T-cell (primary cell): ENCODE measurements at regions not wholly inside any gene's neighbourhood (a gene's known extent, or its start where the extent isn't known, plus 50 kb on each side); places are given as distances from the start of the nearest gene placed in this dataset.

Experiments
- ATAC-seq, 4 experiments: fragments of 200-7000 bp in 3 of 4; fragments of 150-1000 bp in 1 of 4; cut with Tn5 transposase; replicated peaks in 1 of 4; 1 replicate in 3 of 4; 2 replicates in 1 of 4; pipeline ENCODE4 v1.10.0; 2021; ENCODE audit warnings: moderate library complexity in 3 of 4, mild to moderate bottlenecking in 2 of 4, moderate number of reproducible peaks in 1 of 4
- CTCF ChIA-PET, 2 donors: fragments of 300-600 bp; sonication (Branson Sonifier 250); formaldehyde crosslinking; loops; one replicate each; lab custom pipeline; 2022; ENCODE audit warnings: antibody characterized with exemption in 2 of 2; lab: Charles Lee
- POLR2A ChIA-PET, 2 donors: fragments of 300-600 bp; sonication (Branson Sonifier 250); formaldehyde crosslinking; loops; one replicate each; lab custom pipeline; 2022; ENCODE audit warnings: antibody characterized with exemption in 2 of 2; lab: Charles Lee
- DNase-seq, 35 experiments: peaks; one replicate each; pipeline versions ENCODE4 v3.0.0 to v3.0.0-alpha.2; 2013 to 2023
- H3K27ac ChIP-seq: one replicate; pipeline ENCODE4 v1.5.1; 2013; ENCODE audit warnings: low read length
- H3K27me3 ChIP-seq, 2 experiments: replicated peaks in 1 of 2; 1 replicate in 1 of 2; 2 replicates in 1 of 2; pipeline versions ENCODE4 v1.6.1 to v1.7.0; 2013; ENCODE audit warnings: low read length in 1 of 2, mixed read lengths in 1 of 2; ENCODE audit not compliant: control insufficient read depth in 2 of 2, insufficient read depth in 2 of 2; ENCODE audit errors: extremely low read depth in 1 of 2
- H3K36me3 ChIP-seq, 2 donors: 1 replicate in 1 of 2; 2 replicates in 1 of 2; pipeline versions ENCODE4 v1.6.1 to v1.7.0; 2013; ENCODE audit warnings: low read length in 1 of 2; ENCODE audit not compliant: control insufficient read depth in 2 of 2, insufficient read depth in 1 of 2; ENCODE audit errors: extremely low read depth in 1 of 2
- H3K4me1 ChIP-seq, 2 experiments: 1 replicate in 1 of 2; 2 replicates in 1 of 2; pipeline versions ENCODE4 v1.6.1 to v1.7.0; 2013; ENCODE audit warnings: low read length in 2 of 2, mixed read lengths in 1 of 2; ENCODE audit not compliant: insufficient read depth in 2 of 2, control insufficient read depth in 1 of 2; ENCODE audit errors: extremely low read depth in 1 of 2
- H3K4me3 ChIP-seq, 2 donors: 1 replicate in 1 of 2; 2 replicates in 1 of 2; pipeline versions ENCODE4 v1.5.1 to v1.7.0; 2013; ENCODE audit warnings: mild to moderate bottlenecking in 2 of 2, low read length in 1 of 2, moderate library complexity in 1 of 2; ENCODE audit not compliant: control insufficient read depth in 1 of 2; ENCODE audit errors: extremely low read depth in 1 of 2
- H3K9me3 ChIP-seq: 2 replicates; pipeline ENCODE4 v1.7.0; 2013
- H3K27ac Mint-ChIP-seq, 2 donors: one replicate each; pipeline ENCODE4 v1.8.0; 2020 to 2021; ENCODE audit warnings: mild to moderate bottlenecking in 2 of 2, mixed read lengths in 2 of 2
- H3K27me3 Mint-ChIP-seq, 2 donors: one replicate each; pipeline ENCODE4 v1.8.0; 2021 to 2022; ENCODE audit warnings: mixed read lengths in 2 of 2
- H3K36me3 Mint-ChIP-seq: one replicate; pipeline ENCODE4 v1.8.0; 2021; ENCODE audit warnings: mixed read lengths
- H3K4me1 Mint-ChIP-seq, 3 donors: one replicate each; pipeline ENCODE4 v1.8.0; 2020 to 2022; ENCODE audit warnings: mixed read lengths in 3 of 3, mild to moderate bottlenecking in 1 of 3
- H3K4me3 Mint-ChIP-seq, 3 donors: one replicate each; pipeline ENCODE4 v1.8.0; 2020 to 2022; ENCODE audit warnings: mild to moderate bottlenecking in 3 of 3, mixed read lengths in 3 of 3, moderate library complexity in 3 of 3
- H3K9me3 Mint-ChIP-seq, 3 donors: one replicate each; pipeline ENCODE4 v1.8.0; 2020 to 2022; ENCODE audit warnings: mixed read lengths in 3 of 3
- WGBS: methylation state at CpG from one replicate; pipeline ENCODE4 v1.1.5; 2013; ENCODE audit warnings: missing lambda C conversion rate; ENCODE audit not compliant: insufficient coverage; 5-methylcytosine and 5-hydroxymethylcytosine counted together

- no peak overlapping the region for H3K4me3 ChIP-seq
- POLR2A ChIA-PET, result no interaction called here
- no peaks in the 10 kb centered on the region for H3K4me1 ChIP-seq
- H3K27ac Mint-ChIP-seq, result no peak overlapping the region
- H3K9me3 ChIP-seq, result no peaks in the 10 kb centered on the region
- CTCF ChIA-PET, result no interaction called here
- no peaks in the 10 kb centered on the region for H3K4me1 Mint-ChIP-seq
- ATAC-seq (no peak), DNase-seq (no peak)
- no peak overlapping the region for H3K27ac ChIP-seq
- H3K4me3 Mint-ChIP-seq, result no peak overlapping the region
- no peaks in the 10 kb centered on the region for H3K9me3 Mint-ChIP-seq
- H3K36me3 Mint-ChIP-seq, result no peaks in the 10 kb centered on the region
- no peaks in the 10 kb centered on the region for H3K36me3 ChIP-seq
- no peaks in the 10 kb centered on the region for H3K27me3 ChIP-seq
- H3K27me3 Mint-ChIP-seq, result no peaks in the 10 kb centered on the region
Observed at GRCh38 chr13:101003566-101003965, 329.0 kb upstream of the TMTC4 start.

- POLR2A ChIA-PET, result no interaction called here
- H3K27me3 Mint-ChIP-seq, result peaks cover 10 to 15% of the 10 kb centered on the region in 2 donors
- no peak for ATAC-seq
Observed at GRCh38 chr13:100989392-100989791, 314.8 kb upstream of the TMTC4 start.

GRCh38 chr13:100988921-100989320 lies 314.3 kb upstream of the TMTC4 start:
- H3K4me3 Mint-ChIP-seq, result no peak overlapping the region
- H3K9me3 Mint-ChIP-seq, result peaks cover 7 to 8% (median 8%) of the 10 kb centered on the region in 3 donors
- H3K4me1 ChIP-seq, result no peaks in the 10 kb centered on the region
- peaks cover 10 to 15% of the 10 kb centered on the region in 2 donors for H3K27me3 Mint-ChIP-seq
- peaks cover 0 to 3% of the 10 kb centered on the region in 2 experiments for H3K27me3 ChIP-seq
- H3K9me3 ChIP-seq, result no peaks in the 10 kb centered on the region
- no peaks in the 10 kb centered on the region for H3K36me3 ChIP-seq
- H3K4me3 ChIP-seq, result no peak overlapping the region
- WGBS, result 17% methylated on average over 1 of the region's 2 CpGs
- no peak overlapping the region for H3K27ac ChIP-seq
- no peak overlapping the region for H3K27ac Mint-ChIP-seq
- ChIA-PET POLR2A (no interaction called here), CTCF (no interaction called here)
- H3K4me1 Mint-ChIP-seq, result no peaks in the 10 kb centered on the region
- ATAC-seq (no peak), DNase-seq (no peak)
- no peaks in the 10 kb centered on the region for H3K36me3 Mint-ChIP-seq

More at GRCh38 chr13:100989392-100989791, 314.8 kb upstream of the TMTC4 start:
- no CpG with 5 or more reads among the region's 2 CpGs for WGBS
- no peak overlapping the region for H3K27ac ChIP-seq
- no peak for DNase-seq
- no peaks in the 10 kb centered on the region for H3K4me1 Mint-ChIP-seq
- peaks cover 0 to 3% of the 10 kb centered on the region in 2 experiments for H3K27me3 ChIP-seq
- CTCF ChIA-PET, result no interaction called here
- H3K36me3 ChIP-seq, result no peaks in the 10 kb centered on the region
- H3K4me1 ChIP-seq, result no peaks in the 10 kb centered on the region
- no peaks in the 10 kb centered on the region for H3K36me3 Mint-ChIP-seq
- H3K4me3 ChIP-seq, result no peak overlapping the region
- no peak overlapping the region for H3K27ac Mint-ChIP-seq
- H3K4me3 Mint-ChIP-seq, result no peak overlapping the region
- peaks cover 7 to 8% (median 8%) of the 10 kb centered on the region in 3 donors for H3K9me3 Mint-ChIP-seq
- H3K9me3 ChIP-seq, result no peaks in the 10 kb centered on the region

- ChIA-PET CTCF (no interaction called here), POLR2A (no interaction called here)
- 26% methylated on average over 5 of the region's 5 CpGs for WGBS
- H3K4me3 Mint-ChIP-seq, result no peak overlapping the region
- H3K9me3 ChIP-seq, result no peaks in the 10 kb centered on the region
- H3K27me3 Mint-ChIP-seq, result peaks cover 10 to 15% of the 10 kb centered on the region in 2 donors
- peaks cover 7 to 8% (median 8%) of the 10 kb centered on the region in 3 donors for H3K9me3 Mint-ChIP-seq
- no peaks in the 10 kb centered on the region for H3K4me1 Mint-ChIP-seq
- H3K27ac ChIP-seq, result no peak overlapping the region
- no peak for ATAC-seq
- H3K4me1 ChIP-seq, result no peaks in the 10 kb centered on the region
- peaks cover 0 to 3% of the 10 kb centered on the region in 2 experiments for H3K27me3 ChIP-seq
- DNase-seq, result no peak
- no peaks in the 10 kb centered on the region for H3K36me3 Mint-ChIP-seq
- H3K36me3 ChIP-seq, result no peaks in the 10 kb centered on the region
- H3K4me3 ChIP-seq, result no peak overlapping the region
- H3K27ac Mint-ChIP-seq, result no peak overlapping the region
Observed at GRCh38 chr13:100987948-100988347, 313.4 kb upstream of the TMTC4 start.

- POLR2A ChIA-PET, result no interaction called here
- ATAC-seq, result no peak
- H3K27ac Mint-ChIP-seq, result no peak overlapping the region
Observed at GRCh38 chr13:100986571-100986970, 312.0 kb upstream of the TMTC4 start.

GRCh38 chr13:100984085-100984705 lies 309.6 kb upstream of the TMTC4 start:
- H3K36me3 Mint-ChIP-seq, result no peaks in the 10 kb centered on the region
- H3K4me1 ChIP-seq, result no peaks in the 10 kb centered on the region
- DNase-seq (no peak), ATAC-seq (no peak)
- H3K27ac ChIP-seq, result no peak overlapping the region
- H3K36me3 ChIP-seq, result no peaks in the 10 kb centered on the region
- 33% methylated on average over 1 of the region's 3 CpGs for WGBS
- H3K4me3 Mint-ChIP-seq, result no peak overlapping the region
- no peak overlapping the region for H3K27ac Mint-ChIP-seq
- ChIA-PET CTCF (no interaction called here), POLR2A (interaction anchor here in 1 of 2 donors (0.6 kb wide), 1 partner anchor 11 kb away, joined by 3 read pairs; no protein-coding TSS in a partner anchor)
- peaks cover 0 to 3% of the 10 kb centered on the region in 2 experiments for H3K27me3 ChIP-seq
- H3K4me1 Mint-ChIP-seq, result no peaks in the 10 kb centered on the region
- H3K4me3 ChIP-seq, result no peak overlapping the region
- H3K27me3 Mint-ChIP-seq, result peaks cover 14 to 20% of the 10 kb centered on the region in 2 donors
- no peaks in the 10 kb centered on the region for H3K9me3 ChIP-seq
- H3K9me3 Mint-ChIP-seq, result no peaks in the 10 kb centered on the region

More at GRCh38 chr13:100986571-100986970, 312.0 kb upstream of the TMTC4 start:
- no peaks in the 10 kb centered on the region for H3K4me1 Mint-ChIP-seq
- no peaks in the 10 kb centered on the region for H3K36me3 Mint-ChIP-seq
- no peak overlapping the region for H3K4me3 ChIP-seq
- peaks cover 13 to 14% of the 10 kb centered on the region in 2 donors for H3K27me3 Mint-ChIP-seq
- H3K27ac ChIP-seq, result no peak overlapping the region
- H3K36me3 ChIP-seq, result no peaks in the 10 kb centered on the region
- peaks cover 2 to 4% (median 3%) of the 10 kb centered on the region in 3 donors for H3K9me3 Mint-ChIP-seq
- no peaks in the 10 kb centered on the region for H3K4me1 ChIP-seq
- CTCF ChIA-PET, result no interaction called here
- H3K9me3 ChIP-seq, result no peaks in the 10 kb centered on the region
- no CpG with 5 or more reads among the region's 1 CpG for WGBS
- DNase-seq, result no peak
- no peak overlapping the region for H3K4me3 Mint-ChIP-seq
- peaks cover 0 to 3% of the 10 kb centered on the region in 2 experiments for H3K27me3 ChIP-seq
